Transverse colon (tissue), 4 donors: ENCODE measurements at regions not wholly inside any gene's neighbourhood (a gene's known extent, or its start where the extent isn't known, plus 50 kb on each side); places are given as distances from the start of the nearest gene placed in this dataset.

ENCODE experiments used
- DNase-seq: peaks from one replicate; pipeline ENCODE4 v3.0.0-alpha.2; 2019
- H3K27ac ChIP-seq, 4 donors: fragments of 200-600 bp; sonication (generic); 2 replicates each; pipeline ENCODE4 v1.5.1; 2016 to 2018; ENCODE audit warnings: inconsistent platforms in 4 of 4
- H3K27me3 ChIP-seq: fragments of 200-600 bp; sonication (generic); 2 replicates; pipeline ENCODE4 v1.5.1; 2017; ENCODE audit warnings: inconsistent platforms
- H3K36me3 ChIP-seq, 4 donors: fragments of 200-600 bp; sonication (generic); 2 replicates each; pipeline ENCODE4 v1.5.1; 2017 to 2019; ENCODE audit warnings: inconsistent platforms in 4 of 4
- H3K4me1 ChIP-seq, 4 donors: fragments of 200-600 bp; sonication (generic); 2 replicates each; pipeline ENCODE4 v1.5.1; 2017 to 2020; ENCODE audit warnings: inconsistent platforms in 4 of 4
- H3K4me3 ChIP-seq, 4 donors: fragments of 200-600 bp; sonication (generic); 1 replicate in 1 of 4; 2 replicates in 3 of 4; pipeline versions ENCODE4 v1.5.1 to v1.6.1; 2017 to 2019; ENCODE audit warnings: inconsistent platforms in 4 of 4
- H3K9me3 ChIP-seq, 2 donors: fragments of 200-600 bp; sonication (generic); 2 replicates each; pipeline ENCODE4 v1.5.1; 2017 to 2019; ENCODE audit warnings: inconsistent platforms in 2 of 2
- EP300 ChIP-seq: sonication (generic); formaldehyde crosslinking; IDR thresholded peaks from one replicate; pipeline ENCODE4 v1.6.1; 2017; ENCODE audit warnings: antibody characterized with exemption, low read depth
- POLR2A ChIP-seq: fragments of 450-650 bp; IDR thresholded peaks from one replicate; pipeline ENCODE4 v1.6.1; 2016; ENCODE audit warnings: antibody characterized with exemption, mild to moderate bottlenecking, moderate library complexity
- POLR2AphosphoS5 ChIP-seq, 3 donors: sonication (generic); formaldehyde crosslinking; IDR thresholded peaks; one replicate each; pipeline ENCODE4 v1.6.1; 2016; ENCODE audit warnings: antibody characterized with exemption in 3 of 3
- WGBS, 2 donors: methylation state at CpG; one replicate each; pipeline ENCODE4 v1.1.5; 2018; ENCODE audit warnings: low coverage in 1 of 2; 5-methylcytosine and 5-hydroxymethylcytosine counted together
- in situ Hi-C, 4 donors: fragments of 200-750 bp; cut with MboI; loops; one replicate each; pipeline versions ENCODE4 v1.15.0 to v1.15.1; 2017; ENCODE audit warnings: low sequenced_read_pairs in 3 of 4, low pct_ligation_motif_present in 1 of 4, low pct_unique_long_range_greater_than_20kb in 1 of 4
- intact Hi-C: fragments of 100-400 bp; cut with DNase I; formaldehyde crosslinking; loops from one replicate; pipeline ENCODE4 v1.15.1; 2023; ENCODE audit warnings: low total_unique reads
- TF ChIP-seq, protein P1 (sequence below), 5 experiments: fragments of 200-600 bp in 3 of 5; fragments of 450-650 bp in 2 of 5; sonication (generic) in 3 of 5; IDR thresholded peaks; 1 replicate in 2 of 5; 2 replicates in 3 of 5; pipeline ENCODE4 v1.5.1; 2016 to 2017; ENCODE audit warnings: antibody characterized with exemption in 5 of 5, inconsistent platforms in 3 of 5, mild to moderate bottlenecking in 2 of 5, moderate library complexity in 1 of 5

DNA sequence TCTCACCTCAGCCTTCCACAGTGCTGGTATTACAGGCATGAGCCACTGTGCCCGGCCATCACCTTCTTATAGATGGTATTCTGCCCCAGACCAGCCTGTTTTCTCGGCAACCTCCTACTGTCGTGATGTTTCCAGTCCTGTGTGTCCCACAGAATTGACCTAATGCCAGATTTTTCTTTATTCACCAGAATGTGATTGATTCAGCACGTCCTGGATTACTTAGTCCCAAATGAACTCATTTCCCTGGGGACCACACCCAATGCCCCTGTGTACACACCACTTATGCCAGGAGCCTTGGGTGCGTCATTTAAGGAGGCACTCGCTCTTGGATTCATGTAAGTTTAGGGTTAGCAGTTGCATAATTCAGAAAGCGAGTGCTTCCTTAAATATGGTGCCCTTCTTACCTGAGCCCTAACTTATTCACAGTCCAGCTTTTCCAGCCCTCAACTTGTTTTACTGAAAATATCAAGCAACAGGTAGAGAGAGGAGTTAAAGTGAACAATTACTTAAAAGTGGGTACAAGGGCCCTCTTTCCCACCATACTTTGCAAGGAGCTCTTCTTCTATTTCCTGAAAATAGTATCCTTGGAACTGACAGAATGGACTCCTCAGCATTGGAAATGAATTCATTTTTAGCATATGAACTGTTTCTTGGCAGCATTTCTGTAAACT, 64.6 kb upstream of the UBE2E1 start:
- H3K4me1 ChIP-seq: peaks cover 0 to 22% (median 3%) of the 10 kb centered on the region in 4 donors
- no peak for TF ChIP-seq EP300
- TF ChIP-seq POLR2AphosphoS5 (IDR thresholded peaks at IDR 0.05): no peak
- TF ChIP-seq POLR2A: no peak
- TF ChIP-seq, protein P1, sequence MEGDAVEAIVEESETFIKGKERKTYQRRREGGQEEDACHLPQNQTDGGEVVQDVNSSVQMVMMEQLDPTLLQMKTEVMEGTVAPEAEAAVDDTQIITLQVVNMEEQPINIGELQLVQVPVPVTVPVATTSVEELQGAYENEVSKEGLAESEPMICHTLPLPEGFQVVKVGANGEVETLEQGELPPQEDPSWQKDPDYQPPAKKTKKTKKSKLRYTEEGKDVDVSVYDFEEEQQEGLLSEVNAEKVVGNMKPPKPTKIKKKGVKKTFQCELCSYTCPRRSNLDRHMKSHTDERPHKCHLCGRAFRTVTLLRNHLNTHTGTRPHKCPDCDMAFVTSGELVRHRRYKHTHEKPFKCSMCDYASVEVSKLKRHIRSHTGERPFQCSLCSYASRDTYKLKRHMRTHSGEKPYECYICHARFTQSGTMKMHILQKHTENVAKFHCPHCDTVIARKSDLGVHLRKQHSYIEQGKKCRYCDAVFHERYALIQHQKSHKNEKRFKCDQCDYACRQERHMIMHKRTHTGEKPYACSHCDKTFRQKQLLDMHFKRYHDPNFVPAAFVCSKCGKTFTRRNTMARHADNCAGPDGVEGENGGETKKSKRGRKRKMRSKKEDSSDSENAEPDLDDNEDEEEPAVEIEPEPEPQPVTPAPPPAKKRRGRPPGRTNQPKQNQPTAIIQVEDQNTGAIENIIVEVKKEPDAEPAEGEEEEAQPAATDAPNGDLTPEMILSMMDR (IDR thresholded peaks at IDR 0.05): no peak
- H3K9me3 ChIP-seq: no peaks in the 10 kb centered on the region
- H3K27ac ChIP-seq: no peak overlapping the region
- H3K36me3 ChIP-seq: no peaks in the 10 kb centered on the region
- in situ Hi-C loops: no loop called here
- no peak overlapping the region for H3K4me3 ChIP-seq
- WGBS, 2 donors: 49 to 56% methylated on average over 3 to 7 of the region's 7 CpGs
- H3K27me3 ChIP-seq: peaks cover 8% of the 10 kb centered on the region
- intact Hi-C loops: no loop called here
- peak; percentile 68 for DNase-seq

DNA sequence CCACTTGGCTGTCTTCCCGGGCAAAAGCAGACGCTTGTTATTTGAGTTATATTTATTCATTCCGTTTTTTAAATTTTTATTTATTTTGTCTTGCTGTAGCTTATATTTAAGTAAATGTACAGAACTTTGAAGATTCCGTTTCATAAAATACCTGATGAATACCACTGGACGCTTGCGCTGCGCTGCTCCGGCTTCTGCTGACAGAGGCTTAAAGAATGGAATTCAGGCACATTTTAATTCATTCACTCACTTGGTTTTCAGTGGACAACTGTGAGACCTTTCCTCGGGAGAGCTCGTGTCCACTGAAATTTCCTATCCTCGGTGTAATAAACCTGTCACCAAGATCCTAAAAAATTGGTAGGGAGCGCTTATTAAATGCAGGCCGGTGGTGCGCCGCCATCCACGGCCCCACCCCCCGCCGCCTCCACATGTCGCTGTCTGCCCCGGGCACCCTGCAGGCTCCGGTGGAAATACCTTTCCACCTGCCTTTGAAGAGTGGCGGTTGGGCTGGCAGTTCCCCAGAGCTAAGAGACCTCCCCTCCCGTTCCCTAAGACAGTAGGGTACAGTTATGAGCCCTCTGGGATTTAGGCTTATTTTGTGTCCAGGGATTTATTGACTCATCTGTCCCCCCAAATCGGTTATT, 62.5 kb upstream of the UBE2E1 start:
- Histone ChIP-seq H3K27me3 (peaks cover 8% of the 10 kb centered on the region), H3K27ac (no peak overlapping the region), H3K4me1 (peaks cover 0 to 22% (median 3%) of the 10 kb centered on the region in 4 donors), H3K36me3 (no peaks in the 10 kb centered on the region), H3K9me3 (no peaks in the 10 kb centered on the region), H3K4me3 (no peak overlapping the region)
- intact Hi-C loops: no loop called here
- 71 to 72% methylated on average over 9 to 24 of the region's 24 CpGs for WGBS, 2 donors
- DNase-seq: no peak
- in situ Hi-C loops: no loop called here
- no peak for TF ChIP-seq EP300
- TF ChIP-seq, protein P1 (IDR thresholded peaks at IDR 0.05): no peak

- peaks cover 8% of the 10 kb centered on the region for H3K27me3 ChIP-seq
- H3K9me3 ChIP-seq: no peaks in the 10 kb centered on the region
- no peak overlapping the region for H3K4me3 ChIP-seq
- DNase-seq: no peak
- peaks cover 0 to 8% (median 0%) of the 10 kb centered on the region in 4 donors for H3K4me1 ChIP-seq
- intact Hi-C loops (no loop called here), in situ Hi-C loops (no loop called here)
- TF ChIP-seq, protein P1 (IDR thresholded peaks at IDR 0.05): no peak
- no peak for TF ChIP-seq POLR2A
- TF ChIP-seq POLR2AphosphoS5 (IDR thresholded peaks at IDR 0.05): no peak
- no peak for TF ChIP-seq EP300
- WGBS, 2 donors: 81 to 97% methylated on average over 4 to 7 of the region's 7 CpGs
- H3K27ac ChIP-seq: no peak overlapping the region
- no peaks in the 10 kb centered on the region for H3K36me3 ChIP-seq
Observed at GRCh38 chr3:23746441-23746840, 59.3 kb upstream of the UBE2E1 start.

DNA sequence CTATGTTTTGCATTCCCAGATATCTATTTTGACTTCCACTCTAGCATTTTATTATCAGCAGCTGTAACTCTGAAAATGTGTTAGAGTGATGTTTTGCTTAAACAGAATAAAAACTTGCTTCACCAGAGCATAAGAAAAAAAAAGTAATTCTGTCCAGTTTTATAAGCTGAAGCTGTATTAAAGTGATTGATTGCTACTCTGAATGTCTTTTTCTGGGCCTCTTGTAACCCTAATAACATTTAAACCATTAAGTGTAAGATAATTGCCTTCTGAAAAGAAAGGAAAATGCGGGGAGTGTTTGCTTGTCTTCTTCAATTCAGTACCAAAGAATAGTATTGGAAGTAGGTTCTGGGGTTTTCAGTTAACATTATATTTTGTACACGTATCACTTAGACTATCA, 57.9 kb upstream of the UBE2E1 start:
- peaks cover 0 to 4% (median 0%) of the 10 kb centered on the region in 4 donors for H3K4me1 ChIP-seq
- TF ChIP-seq POLR2AphosphoS5 (IDR thresholded peaks at IDR 0.05) (no peak), POLR2A (no peak), EP300 (no peak)
- TF ChIP-seq, protein P1 (IDR thresholded peaks at IDR 0.05): no peak
- intact Hi-C loops: no loop called here
- H3K27me3 ChIP-seq: peaks cover 8% of the 10 kb centered on the region
- no peaks in the 10 kb centered on the region for H3K36me3 ChIP-seq
- no peak for DNase-seq
- 80 to 93% methylated on average over 2 of the region's 2 CpGs for WGBS, 2 donors
- no peak overlapping the region for H3K27ac ChIP-seq
- H3K4me3 ChIP-seq: no peak overlapping the region
- no peaks in the 10 kb centered on the region for H3K9me3 ChIP-seq
- in situ Hi-C loops: no loop called here
